ENCODE measurements at regions not wholly inside any gene's neighbourhood (a gene's known extent, or its start where the extent isn't known, plus 50 kb on each side); places are given as distances from the start of the nearest gene placed in this dataset.

- Histone ChIP-seq H3K4me1 (ENCODE audit: control insufficient read depth in 3 of 3, insufficient read depth in 3 of 3, low read length in 3 of 3) (peaks cover 0 to 4% (median 0%) of the 10 kb centered on the region in 3 donors), H3K9me3 (ENCODE audit: control insufficient read depth in 3 of 3, low read length in 3 of 3) (no peaks in the 10 kb centered on the region), H3K9ac (ENCODE audit: low read depth in 1 of 3, low read length in 3 of 3) (no peak overlapping the region), H3K4me3 (ENCODE audit: low read length in 3 of 3) (no peak overlapping the region), H3K27me3 (ENCODE audit: control insufficient read depth in 3 of 3, insufficient read depth in 3 of 3, low read length in 3 of 3) (no peaks in the 10 kb centered on the region), H3K36me3 (ENCODE audit: control insufficient read depth in 3 of 3, insufficient read depth in 3 of 3, low read length in 3 of 3) (no peaks in the 10 kb centered on the region), H3K27ac (ENCODE audit: low read depth, low read length) (no peak overlapping the region)
These were observed 152.8 kb upstream of the ANK2 start for GRCh38 chr4:112896609-112897190.

- Histone ChIP-seq H3K4me3 (ENCODE audit: low read length in 3 of 3) (no peak overlapping the region), H3K9me3 (ENCODE audit: control insufficient read depth in 3 of 3, low read length in 3 of 3) (no peaks in the 10 kb centered on the region), H3K4me1 (ENCODE audit: control insufficient read depth in 3 of 3, insufficient read depth in 3 of 3, low read length in 3 of 3) (peaks cover 0 to 4% (median 0%) of the 10 kb centered on the region in 3 donors), H3K9ac (ENCODE audit: low read depth in 1 of 3, low read length in 3 of 3) (no peak overlapping the region), H3K27me3 (ENCODE audit: control insufficient read depth in 3 of 3, insufficient read depth in 3 of 3, low read length in 3 of 3) (no peaks in the 10 kb centered on the region), H3K27ac (ENCODE audit: low read depth, low read length) (no peak overlapping the region), H3K36me3 (ENCODE audit: control insufficient read depth in 3 of 3, insufficient read depth in 3 of 3, low read length in 3 of 3) (no peaks in the 10 kb centered on the region)
These were observed 151.9 kb upstream of the ANK2 start for GRCh38 chr4:112897543-112897942.

GRCh38 chr4:112898357-112899141 lies 150.9 kb upstream of the ANK2 start:
- Histone ChIP-seq H3K4me3 (ENCODE audit: low read length in 3 of 3) (no peak overlapping the region), H3K27me3 (ENCODE audit: control insufficient read depth in 3 of 3, insufficient read depth in 3 of 3, low read length in 3 of 3) (no peaks in the 10 kb centered on the region), H3K27ac (ENCODE audit: low read depth, low read length) (no peak overlapping the region), H3K36me3 (ENCODE audit: control insufficient read depth in 3 of 3, insufficient read depth in 3 of 3, low read length in 3 of 3) (no peaks in the 10 kb centered on the region), H3K9me3 (ENCODE audit: control insufficient read depth in 3 of 3, low read length in 3 of 3) (no peaks in the 10 kb centered on the region), H3K9ac (ENCODE audit: low read depth in 1 of 3, low read length in 3 of 3) (no peak overlapping the region), H3K4me1 (ENCODE audit: control insufficient read depth in 3 of 3, insufficient read depth in 3 of 3, low read length in 3 of 3) (peaks cover 0 to 4% (median 0%) of the 10 kb centered on the region in 3 donors)

- no peak overlapping the region for H3K9ac ChIP-seq (ENCODE audit: low read depth in 1 of 3, low read length in 3 of 3)
- H3K4me1 ChIP-seq (ENCODE audit: control insufficient read depth in 3 of 3, insufficient read depth in 3 of 3, low read length in 3 of 3), result peaks cover 0 to 4% (median 0%) of the 10 kb centered on the region in 3 donors
- no peak overlapping the region for H3K27ac ChIP-seq (ENCODE audit: low read depth, low read length)
- no peaks in the 10 kb centered on the region for H3K36me3 ChIP-seq (ENCODE audit: control insufficient read depth in 3 of 3, insufficient read depth in 3 of 3, low read length in 3 of 3)
- H3K27me3 ChIP-seq (ENCODE audit: control insufficient read depth in 3 of 3, insufficient read depth in 3 of 3, low read length in 3 of 3), result no peaks in the 10 kb centered on the region
- no peaks in the 10 kb centered on the region for H3K9me3 ChIP-seq (ENCODE audit: control insufficient read depth in 3 of 3, low read length in 3 of 3)
- no peak overlapping the region for H3K4me3 ChIP-seq (ENCODE audit: low read length in 3 of 3)
These were observed 149.0 kb upstream of the ANK2 start for GRCh38 chr4:112900416-112900815.

- Histone ChIP-seq H3K9me3 (ENCODE audit: control insufficient read depth in 3 of 3, low read length in 3 of 3) (no peaks in the 10 kb centered on the region), H3K9ac (ENCODE audit: low read depth in 1 of 3, low read length in 3 of 3) (no peak overlapping the region), H3K27ac (ENCODE audit: low read depth, low read length) (no peak overlapping the region), H3K4me3 (ENCODE audit: low read length in 3 of 3) (no peak overlapping the region), H3K4me1 (ENCODE audit: control insufficient read depth in 3 of 3, insufficient read depth in 3 of 3, low read length in 3 of 3) (no peaks in the 10 kb centered on the region), H3K27me3 (ENCODE audit: control insufficient read depth in 3 of 3, insufficient read depth in 3 of 3, low read length in 3 of 3) (no peaks in the 10 kb centered on the region), H3K36me3 (ENCODE audit: control insufficient read depth in 3 of 3, insufficient read depth in 3 of 3, low read length in 3 of 3) (no peaks in the 10 kb centered on the region)
These were observed 147.5 kb upstream of the ANK2 start for GRCh38 chr4:112901962-112902411.

GRCh38 chr4:112905728-112906127 lies 143.7 kb upstream of the ANK2 start:
- Histone ChIP-seq H3K4me1 (ENCODE audit: control insufficient read depth in 3 of 3, insufficient read depth in 3 of 3, low read length in 3 of 3) (no peaks in the 10 kb centered on the region), H3K9me3 (ENCODE audit: control insufficient read depth in 3 of 3, low read length in 3 of 3) (no peaks in the 10 kb centered on the region), H3K36me3 (ENCODE audit: control insufficient read depth in 3 of 3, insufficient read depth in 3 of 3, low read length in 3 of 3) (no peaks in the 10 kb centered on the region), H3K27ac (ENCODE audit: low read depth, low read length) (no peak overlapping the region), H3K9ac (ENCODE audit: low read depth in 1 of 3, low read length in 3 of 3) (no peak overlapping the region), H3K4me3 (ENCODE audit: low read length in 3 of 3) (no peak overlapping the region), H3K27me3 (ENCODE audit: control insufficient read depth in 3 of 3, insufficient read depth in 3 of 3, low read length in 3 of 3) (no peaks in the 10 kb centered on the region)

GRCh38 chr4:112908511-112908910 lies 140.9 kb upstream of the ANK2 start:
- no peak overlapping the region for H3K4me3 ChIP-seq (ENCODE audit: low read length in 3 of 3)
- no peaks in the 10 kb centered on the region for H3K27me3 ChIP-seq (ENCODE audit: control insufficient read depth in 3 of 3, insufficient read depth in 3 of 3, low read length in 3 of 3)
- no peak overlapping the region for H3K9ac ChIP-seq (ENCODE audit: low read depth in 1 of 3, low read length in 3 of 3)
- H3K27ac ChIP-seq (ENCODE audit: low read depth, low read length), result no peak overlapping the region
- H3K36me3 ChIP-seq (ENCODE audit: control insufficient read depth in 3 of 3, insufficient read depth in 3 of 3, low read length in 3 of 3), result no peaks in the 10 kb centered on the region
- no peaks in the 10 kb centered on the region for H3K9me3 ChIP-seq (ENCODE audit: control insufficient read depth in 3 of 3, low read length in 3 of 3)
- H3K4me1 ChIP-seq (ENCODE audit: control insufficient read depth in 3 of 3, insufficient read depth in 3 of 3, low read length in 3 of 3), result no peaks in the 10 kb centered on the region

GRCh38 chr4:112910109-112910736 lies 139.2 kb upstream of the ANK2 start:
- Histone ChIP-seq H3K4me3 (ENCODE audit: low read length in 3 of 3) (peak overlapping the region in 1 of 3 donors; percentile 33), H3K27ac (ENCODE audit: low read depth, low read length) (no peak overlapping the region), H3K9ac (ENCODE audit: low read depth in 1 of 3, low read length in 3 of 3) (peak overlapping the region in 1 of 3 donors; percentile 57), H3K9me3 (ENCODE audit: control insufficient read depth in 3 of 3, low read length in 3 of 3) (no peaks in the 10 kb centered on the region), H3K4me1 (ENCODE audit: control insufficient read depth in 3 of 3, insufficient read depth in 3 of 3, low read length in 3 of 3) (no peaks in the 10 kb centered on the region), H3K36me3 (ENCODE audit: control insufficient read depth in 3 of 3, insufficient read depth in 3 of 3, low read length in 3 of 3) (no peaks in the 10 kb centered on the region), H3K27me3 (ENCODE audit: control insufficient read depth in 3 of 3, insufficient read depth in 3 of 3, low read length in 3 of 3) (no peaks in the 10 kb centered on the region)

- H3K36me3 ChIP-seq (ENCODE audit: control insufficient read depth in 3 of 3, insufficient read depth in 3 of 3, low read length in 3 of 3), result no peaks in the 10 kb centered on the region
- H3K9ac ChIP-seq (ENCODE audit: low read depth in 1 of 3, low read length in 3 of 3), result no peak overlapping the region
- H3K9me3 ChIP-seq (ENCODE audit: control insufficient read depth in 3 of 3, low read length in 3 of 3), result no peaks in the 10 kb centered on the region
- no peaks in the 10 kb centered on the region for H3K27me3 ChIP-seq (ENCODE audit: control insufficient read depth in 3 of 3, insufficient read depth in 3 of 3, low read length in 3 of 3)
- H3K4me1 ChIP-seq (ENCODE audit: control insufficient read depth in 3 of 3, insufficient read depth in 3 of 3, low read length in 3 of 3), result no peaks in the 10 kb centered on the region
- no peak overlapping the region for H3K27ac ChIP-seq (ENCODE audit: low read depth, low read length)
- H3K4me3 ChIP-seq (ENCODE audit: low read length in 3 of 3), result no peak overlapping the region
These were observed 132.6 kb upstream of the ANK2 start for GRCh38 chr4:112916868-112917267.

- H3K9ac ChIP-seq (ENCODE audit: low read depth in 1 of 3, low read length in 3 of 3), result no peak overlapping the region
- no peak overlapping the region for H3K4me3 ChIP-seq (ENCODE audit: low read length in 3 of 3)
- H3K27ac ChIP-seq (ENCODE audit: low read depth, low read length), result no peak overlapping the region
These were observed 125.9 kb upstream of the ANK2 start for GRCh38 chr4:112923516-112923915.

More at GRCh38 chr4:112923516-112923915, 125.9 kb upstream of the ANK2 start:
- H3K9me3 ChIP-seq (ENCODE audit: control insufficient read depth in 3 of 3, low read length in 3 of 3), result no peaks in the 10 kb centered on the region
- no peaks in the 10 kb centered on the region for H3K27me3 ChIP-seq (ENCODE audit: control insufficient read depth in 3 of 3, insufficient read depth in 3 of 3, low read length in 3 of 3)
- H3K36me3 ChIP-seq (ENCODE audit: control insufficient read depth in 3 of 3, insufficient read depth in 3 of 3, low read length in 3 of 3), result no peaks in the 10 kb centered on the region
- no peaks in the 10 kb centered on the region for H3K4me1 ChIP-seq (ENCODE audit: control insufficient read depth in 3 of 3, insufficient read depth in 3 of 3, low read length in 3 of 3)

Data from skeletal muscle tissue (tissue), 3 donors.